ENCODE measurements at regions not wholly inside any gene's neighbourhood (a gene's known extent, or its start where the extent isn't known, plus 50 kb on each side); places are given as distances from the start of the nearest gene placed in this dataset.

- DNase-seq (ENCODE audit: low read depth in 2 of 3, low spot score in 1 of 3) = no peak
These were observed 371.3 kb downstream of the FBXW7 start for GRCh38 chr4:152164561-152164960.

GRCh38 chr4:152162331-152162697 lies 373.6 kb downstream of the FBXW7 start:
- no peak for DNase-seq (ENCODE audit: low read depth in 2 of 3, low spot score in 1 of 3)

GRCh38 chr4:152161676-152162330 lies 374.1 kb downstream of the FBXW7 start:
- DNase-seq (ENCODE audit: low read depth in 2 of 3, low spot score in 1 of 3) = no peak

- DNase-seq (ENCODE audit: low read depth in 2 of 3, low spot score in 1 of 3) = no peak
These were observed 375.6 kb downstream of the FBXW7 start for GRCh38 chr4:152160225-152160800.

GRCh38 chr4:152159773-152160172 lies 376.1 kb downstream of the FBXW7 start:
- DNase-seq (ENCODE audit: low read depth in 2 of 3, low spot score in 1 of 3) = no peak

- no peak for DNase-seq (ENCODE audit: low read depth in 2 of 3, low spot score in 1 of 3)
These were observed 377.7 kb downstream of the FBXW7 start for GRCh38 chr4:152158225-152158624.

GRCh38 chr4:152157629-152158028 lies 378.3 kb downstream of the FBXW7 start:
- DNase-seq (ENCODE audit: low read depth in 2 of 3, low spot score in 1 of 3) = no peak

- no peak for DNase-seq (ENCODE audit: low read depth in 2 of 3, low spot score in 1 of 3)
These were observed 379.4 kb downstream of the FBXW7 start for GRCh38 chr4:152156442-152156841.

GRCh38 chr4:152155070-152155469 lies 380.8 kb downstream of the FBXW7 start:
- no peak for DNase-seq (ENCODE audit: low read depth in 2 of 3, low spot score in 1 of 3)

- no peak for DNase-seq (ENCODE audit: low read depth in 2 of 3, low spot score in 1 of 3)
These were observed 381.5 kb downstream of the FBXW7 start for GRCh38 chr4:152154433-152154832.

GRCh38 chr4:152153476-152154270 lies 382.2 kb downstream of the FBXW7 start:
- no peak for DNase-seq (ENCODE audit: low read depth in 2 of 3, low spot score in 1 of 3)

GRCh38 chr4:152150214-152150613 lies 385.7 kb downstream of the FBXW7 start:
- DNase-seq (ENCODE audit: low read depth in 2 of 3, low spot score in 1 of 3) = no peak

GRCh38 chr4:152149745-152150144 lies 386.1 kb downstream of the FBXW7 start:
- DNase-seq (ENCODE audit: low read depth in 2 of 3, low spot score in 1 of 3) = no peak

- no peak for DNase-seq (ENCODE audit: low read depth in 2 of 3, low spot score in 1 of 3)
These were observed 387.2 kb upstream of the GATB start for GRCh38 chr4:152148057-152148456.

- DNase-seq (ENCODE audit: low read depth in 2 of 3, low spot score in 1 of 3) = no peak
These were observed 385.4 kb upstream of the GATB start for GRCh38 chr4:152146244-152146643.

- no peak for DNase-seq (ENCODE audit: low read depth in 2 of 3, low spot score in 1 of 3)
These were observed 383.0 kb upstream of the GATB start for GRCh38 chr4:152143806-152144205.

GRCh38 chr4:152138451-152138850 lies 377.6 kb upstream of the GATB start:
- DNase-seq (ENCODE audit: low read depth in 2 of 3, low spot score in 1 of 3) = no peak

- no peak for DNase-seq (ENCODE audit: low read depth in 2 of 3, low spot score in 1 of 3)
These were observed 372.0 kb upstream of the GATB start for GRCh38 chr4:152132776-152133175.

- no peak for DNase-seq (ENCODE audit: low read depth in 2 of 3, low spot score in 1 of 3)
These were observed 367.5 kb upstream of the GATB start for GRCh38 chr4:152128356-152128755.

GRCh38 chr4:152126238-152126637 lies 365.4 kb upstream of the GATB start:
- no peak for DNase-seq (ENCODE audit: low read depth in 2 of 3, low spot score in 1 of 3)

GRCh38 chr4:152118819-152119553 lies 358.2 kb upstream of the GATB start:
- no peak for DNase-seq (ENCODE audit: low read depth in 2 of 3, low spot score in 1 of 3)

All from stimulated activated CD4-positive, alpha-beta T cell treated with anti-CD3 and anti-CD28 coated beads, Interleukin-12 subunit alpha, Interleukin-12 subunit beta, amount 100 ng/mL, for 48 hours (primary cell).